HFFc6 (cell line): ENCODE measurements at regions not wholly inside any gene's neighbourhood (a gene's known extent, or its start where the extent isn't known, plus 50 kb on each side); places are given as distances from the start of the nearest gene placed in this dataset.

Source experiments
- DNase-seq: peaks from one replicate; pipeline ENCODE4 v3.0.0-alpha.2; 2018
- H3K27ac Mint-ChIP-seq: 2 replicates; pipeline ENCODE4 v1.8.0; 2020; ENCODE audit warnings: mild to moderate bottlenecking, mixed read lengths
- H3K27me3 Mint-ChIP-seq: 2 replicates; pipeline ENCODE4 v1.8.0; 2021; ENCODE audit warnings: mild to moderate bottlenecking, moderate library complexity, mixed read lengths; ENCODE audit not compliant: insufficient read depth
- H3K36me3 Mint-ChIP-seq: 2 replicates; pipeline ENCODE4 v1.8.0; 2021; ENCODE audit warnings: low read depth, mixed read lengths
- H3K4me1 Mint-ChIP-seq: 2 replicates; pipeline ENCODE4 v1.8.0; 2020; ENCODE audit warnings: low read depth, mixed read lengths
- H3K4me3 Mint-ChIP-seq: 2 replicates; pipeline ENCODE4 v1.8.0; 2020; ENCODE audit warnings: mild to moderate bottlenecking, moderate library complexity, mixed read lengths
- H3K9me3 Mint-ChIP-seq: 2 replicates; pipeline ENCODE4 v1.8.0; 2020; ENCODE audit warnings: mild to moderate bottlenecking, mixed read lengths
- TF ChIP-seq, protein P1 (sequence below): fragments of 200-600 bp; sonication (generic); IDR thresholded peaks from 2 replicates; pipeline ENCODE4 v1.5.0; 2021; ENCODE audit warnings: antibody characterized with exemption, mild to moderate bottlenecking

DNA sequence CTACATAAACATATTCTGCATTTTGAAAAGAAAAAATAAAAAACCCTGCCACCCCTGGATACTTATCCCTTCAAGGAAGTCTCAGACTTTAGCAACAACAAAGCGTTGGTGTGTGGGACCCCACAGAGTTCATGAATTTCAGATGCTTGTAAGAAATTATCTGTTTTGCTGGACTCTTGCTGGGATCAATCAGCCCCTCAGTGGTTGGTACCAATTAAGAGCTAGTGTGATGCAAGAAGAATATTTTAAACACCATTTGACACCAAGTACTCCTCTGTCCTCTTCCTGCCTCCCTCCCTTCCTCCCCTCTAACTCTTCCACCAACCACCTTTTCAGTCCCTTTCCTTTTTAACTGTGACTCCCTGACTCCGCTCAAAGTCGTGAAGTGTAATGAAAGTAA lies 51.5 kb downstream of the SST start:
- DNase-seq, result no peak
- H3K4me1 Mint-ChIP-seq, result peaks cover 6% of the 10 kb centered on the region
- no peaks in the 10 kb centered on the region for H3K9me3 Mint-ChIP-seq
- peaks cover 7% of the 10 kb centered on the region for H3K27me3 Mint-ChIP-seq
- H3K36me3 Mint-ChIP-seq, result no peaks in the 10 kb centered on the region
- H3K4me3 Mint-ChIP-seq, result no peak overlapping the region
- TF ChIP-seq, protein P1, sequence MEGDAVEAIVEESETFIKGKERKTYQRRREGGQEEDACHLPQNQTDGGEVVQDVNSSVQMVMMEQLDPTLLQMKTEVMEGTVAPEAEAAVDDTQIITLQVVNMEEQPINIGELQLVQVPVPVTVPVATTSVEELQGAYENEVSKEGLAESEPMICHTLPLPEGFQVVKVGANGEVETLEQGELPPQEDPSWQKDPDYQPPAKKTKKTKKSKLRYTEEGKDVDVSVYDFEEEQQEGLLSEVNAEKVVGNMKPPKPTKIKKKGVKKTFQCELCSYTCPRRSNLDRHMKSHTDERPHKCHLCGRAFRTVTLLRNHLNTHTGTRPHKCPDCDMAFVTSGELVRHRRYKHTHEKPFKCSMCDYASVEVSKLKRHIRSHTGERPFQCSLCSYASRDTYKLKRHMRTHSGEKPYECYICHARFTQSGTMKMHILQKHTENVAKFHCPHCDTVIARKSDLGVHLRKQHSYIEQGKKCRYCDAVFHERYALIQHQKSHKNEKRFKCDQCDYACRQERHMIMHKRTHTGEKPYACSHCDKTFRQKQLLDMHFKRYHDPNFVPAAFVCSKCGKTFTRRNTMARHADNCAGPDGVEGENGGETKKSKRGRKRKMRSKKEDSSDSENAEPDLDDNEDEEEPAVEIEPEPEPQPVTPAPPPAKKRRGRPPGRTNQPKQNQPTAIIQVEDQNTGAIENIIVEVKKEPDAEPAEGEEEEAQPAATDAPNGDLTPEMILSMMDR, result no peak
- no peak overlapping the region for H3K27ac Mint-ChIP-seq

- H3K36me3 Mint-ChIP-seq, result no peaks in the 10 kb centered on the region
- H3K4me1 Mint-ChIP-seq, result no peaks in the 10 kb centered on the region
- DNase-seq, result no peak
- H3K27ac Mint-ChIP-seq, result no peak overlapping the region
- H3K27me3 Mint-ChIP-seq, result peaks cover 4% of the 10 kb centered on the region
- H3K4me3 Mint-ChIP-seq, result no peak overlapping the region
- H3K9me3 Mint-ChIP-seq, result no peaks in the 10 kb centered on the region
- TF ChIP-seq, protein P1, result no peak
Observed at GRCh38 chr3:187617213-187617612, 53.0 kb downstream of the SST start.

- no peaks in the 10 kb centered on the region for H3K9me3 Mint-ChIP-seq
- TF ChIP-seq, protein P1, result peak; percentile 92
- no peaks in the 10 kb centered on the region for H3K36me3 Mint-ChIP-seq
- no peak overlapping the region for H3K4me3 Mint-ChIP-seq
- H3K4me1 Mint-ChIP-seq, result peaks cover under 1% of the 10 kb centered on the region
- H3K27ac Mint-ChIP-seq, result no peak overlapping the region
- DNase-seq, result peak; percentile 57
- peaks cover 3% of the 10 kb centered on the region for H3K27me3 Mint-ChIP-seq
Observed at GRCh38 chr3:187616307-187616972, 53.8 kb downstream of the SST start.

GRCh38 chr3:187615630-187616029 lies 54.6 kb downstream of the SST start:
- peaks cover 9% of the 10 kb centered on the region for H3K4me1 Mint-ChIP-seq
- peaks cover 3% of the 10 kb centered on the region for H3K27me3 Mint-ChIP-seq
- TF ChIP-seq, protein P1, result no peak
- H3K9me3 Mint-ChIP-seq, result no peaks in the 10 kb centered on the region
- H3K4me3 Mint-ChIP-seq, result no peak overlapping the region
- DNase-seq, result no peak
- H3K36me3 Mint-ChIP-seq, result no peaks in the 10 kb centered on the region
- H3K27ac Mint-ChIP-seq, result no peak overlapping the region

- H3K27me3 Mint-ChIP-seq, result peaks cover 2% of the 10 kb centered on the region
Observed at GRCh38 chr3:187612656-187613055, 57.5 kb downstream of the SST start.

More at GRCh38 chr3:187612656-187613055, 57.5 kb downstream of the SST start:
- H3K9me3 Mint-ChIP-seq, result no peaks in the 10 kb centered on the region
- H3K4me3 Mint-ChIP-seq, result no peak overlapping the region
- TF ChIP-seq, protein P1, result no peak
- no peak overlapping the region for H3K27ac Mint-ChIP-seq
- H3K4me1 Mint-ChIP-seq, result peaks cover 9% of the 10 kb centered on the region
- H3K36me3 Mint-ChIP-seq, result no peaks in the 10 kb centered on the region
- no peak for DNase-seq
